SU-DHL-6 (cell line): ENCODE measurements at regions not wholly inside any gene's neighbourhood (a gene's known extent, or its start where the extent isn't known, plus 50 kb on each side); places are given as distances from the start of the nearest gene placed in this dataset.

Source experiments
- EZH2phosphoT487 ChIP-seq: fragments of 200-600 bp; sonication (generic), shearing (Covaris generic); conservative IDR thresholded peaks from 2 replicates; pipeline ENCODE4 v1.6.1; 2018; ENCODE audit warnings: mild to moderate bottlenecking, antibody characterized with exemption, low read length, moderate library complexity, mixed read lengths
- TF ChIP-seq, protein P1 (sequence below): fragments of 200-600 bp; sonication (generic); IDR thresholded peaks from one replicate; pipeline ENCODE4 v1.5.1; 2017; ENCODE audit warnings: antibody characterized with exemption, mild to moderate bottlenecking, low read length, moderate library complexity; ENCODE audit not compliant: insufficient read depth, poor library complexity, severe bottlenecking

DNA sequence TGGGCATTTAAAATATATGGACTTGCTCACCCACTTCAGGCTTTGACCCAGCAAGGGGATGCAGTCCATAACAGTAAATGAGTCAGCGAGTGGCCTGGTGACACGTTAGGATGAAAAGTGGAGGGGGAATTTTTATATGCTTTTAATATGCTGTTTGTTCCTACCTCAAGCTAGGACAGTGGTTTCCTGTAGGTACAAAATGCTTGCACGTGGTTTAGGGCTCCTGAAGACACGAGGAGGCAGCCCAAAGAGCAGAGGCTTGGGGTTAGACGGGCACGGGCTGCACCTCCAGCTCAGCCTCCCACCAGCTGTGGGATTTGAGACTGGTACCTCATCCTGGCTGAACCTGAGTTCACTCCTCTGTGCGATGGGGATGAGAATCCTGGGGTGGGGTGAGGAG is 306.2 kb upstream of the CXCR4 start:
- TF ChIP-seq, protein P1, sequence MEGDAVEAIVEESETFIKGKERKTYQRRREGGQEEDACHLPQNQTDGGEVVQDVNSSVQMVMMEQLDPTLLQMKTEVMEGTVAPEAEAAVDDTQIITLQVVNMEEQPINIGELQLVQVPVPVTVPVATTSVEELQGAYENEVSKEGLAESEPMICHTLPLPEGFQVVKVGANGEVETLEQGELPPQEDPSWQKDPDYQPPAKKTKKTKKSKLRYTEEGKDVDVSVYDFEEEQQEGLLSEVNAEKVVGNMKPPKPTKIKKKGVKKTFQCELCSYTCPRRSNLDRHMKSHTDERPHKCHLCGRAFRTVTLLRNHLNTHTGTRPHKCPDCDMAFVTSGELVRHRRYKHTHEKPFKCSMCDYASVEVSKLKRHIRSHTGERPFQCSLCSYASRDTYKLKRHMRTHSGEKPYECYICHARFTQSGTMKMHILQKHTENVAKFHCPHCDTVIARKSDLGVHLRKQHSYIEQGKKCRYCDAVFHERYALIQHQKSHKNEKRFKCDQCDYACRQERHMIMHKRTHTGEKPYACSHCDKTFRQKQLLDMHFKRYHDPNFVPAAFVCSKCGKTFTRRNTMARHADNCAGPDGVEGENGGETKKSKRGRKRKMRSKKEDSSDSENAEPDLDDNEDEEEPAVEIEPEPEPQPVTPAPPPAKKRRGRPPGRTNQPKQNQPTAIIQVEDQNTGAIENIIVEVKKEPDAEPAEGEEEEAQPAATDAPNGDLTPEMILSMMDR: no peak
- no peak for TF ChIP-seq EZH2phosphoT487
